GM12865 (cell line): ENCODE measurements at regions not wholly inside any gene's neighbourhood (a gene's known extent, or its start where the extent isn't known, plus 50 kb on each side); places are given as distances from the start of the nearest gene placed in this dataset.

Source experiments
- DNase-seq: peaks from one replicate; pipeline ENCODE4 v3.0.0; 2010; ENCODE audit warnings: low read depth
- H3K4me3 ChIP-seq: 2 replicates; pipeline ENCODE4 v1.5.1; 2011; ENCODE audit warnings: mild to moderate bottlenecking, low read depth, low read length, control low read depth
- CTCF ChIP-seq: IDR thresholded peaks from 2 replicates; pipeline ENCODE4 v1.5.1; 2011; ENCODE audit warnings: low read length, control low read depth, low read depth, inconsistent platforms; ENCODE audit not compliant: insufficient read depth; ENCODE audit errors: missing control alignments

DNA sequence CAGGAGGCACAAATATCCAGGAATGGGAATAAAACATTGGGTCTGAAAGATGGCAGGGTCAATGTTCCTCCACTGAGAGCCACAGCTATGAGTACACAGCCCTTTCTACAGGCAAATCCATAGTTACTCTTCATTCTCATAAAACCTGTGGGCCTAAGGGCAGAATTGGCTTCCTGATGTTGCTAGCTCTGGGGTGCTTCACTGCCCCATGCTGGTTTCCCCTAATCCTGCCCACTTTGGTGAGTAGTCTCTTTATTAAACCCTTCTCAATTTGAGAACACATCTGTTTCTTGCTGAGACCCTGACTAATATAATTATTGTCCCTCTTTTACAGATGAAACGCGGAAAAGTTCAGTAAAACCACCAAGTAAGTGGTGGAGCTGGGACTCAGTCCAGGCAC lies 66.3 kb upstream of the RAI14 start:
- no peak for TF ChIP-seq CTCF
- no peak for DNase-seq
- H3K4me3 ChIP-seq = no peak overlapping the region

DNA sequence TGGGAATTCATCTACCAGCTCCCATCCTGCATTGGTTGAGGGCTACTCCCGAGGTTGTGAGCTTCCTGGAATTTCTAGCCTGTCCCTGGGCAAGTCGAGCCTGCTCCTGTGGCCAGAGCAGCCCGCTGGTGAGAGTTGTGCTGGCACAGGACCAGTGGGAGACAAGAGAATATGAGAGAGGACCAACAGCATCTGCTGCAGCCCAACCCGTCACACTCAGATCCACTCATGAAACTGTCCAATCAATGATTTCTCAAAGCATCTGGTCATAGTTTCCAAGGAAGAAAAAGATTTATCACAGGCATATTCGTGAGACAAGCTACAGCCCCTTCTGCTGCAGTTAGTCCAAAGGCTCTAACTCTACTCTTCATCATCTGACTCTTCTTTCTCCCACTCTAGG lies 64.4 kb upstream of the RAI14 start:
- DNase-seq = no peak
- TF ChIP-seq CTCF = no peak
- no peak overlapping the region for H3K4me3 ChIP-seq

DNA sequence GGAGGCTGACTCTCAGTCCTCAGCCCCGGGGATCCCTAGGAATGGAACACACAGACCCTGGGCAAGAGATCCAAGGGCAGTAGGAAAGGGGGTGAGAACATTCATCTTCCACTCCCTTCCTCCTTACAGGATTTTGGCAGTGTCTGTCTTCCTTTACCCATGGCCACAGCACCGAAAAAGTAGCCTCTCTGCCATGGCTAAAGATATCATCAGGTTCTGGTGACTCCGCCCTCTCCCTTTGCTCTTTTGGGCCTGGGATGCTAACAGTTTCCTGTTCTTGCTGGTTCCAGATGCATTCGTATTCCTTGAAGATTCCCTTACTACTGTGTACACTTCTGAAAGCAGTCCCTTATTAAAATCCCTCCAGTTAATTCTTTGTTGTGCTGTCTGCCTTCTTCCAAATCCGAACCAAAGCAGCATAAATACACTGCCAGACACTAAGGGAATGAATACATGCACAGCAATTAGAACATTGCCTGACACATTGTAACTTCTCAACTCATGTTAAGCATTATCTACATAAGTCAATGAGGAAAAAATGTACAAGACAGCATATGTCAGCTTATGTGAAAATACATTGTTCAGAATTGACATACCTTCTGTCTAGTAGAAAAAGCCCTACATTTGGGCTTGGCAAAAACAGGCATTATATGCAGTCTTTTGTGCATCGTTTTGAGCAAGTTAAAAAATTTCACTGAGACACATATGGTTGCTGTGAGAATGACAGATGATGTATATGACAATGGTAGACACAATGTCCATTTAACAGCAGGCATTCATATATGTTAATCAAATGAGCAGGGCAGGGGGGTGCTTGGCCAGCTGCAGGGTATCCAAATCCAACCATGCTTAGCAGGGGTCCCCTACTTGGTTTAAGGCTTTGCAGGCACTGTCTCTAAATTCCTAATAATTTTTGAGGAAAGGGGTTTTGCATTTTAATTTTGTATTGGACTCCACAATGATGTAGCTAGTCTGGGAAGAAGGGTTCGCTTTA lies 58.8 kb upstream of the RAI14 start:
- DNase-seq = no peak
- TF ChIP-seq CTCF = no peak
- H3K4me3 ChIP-seq = no peak overlapping the region

- no peak overlapping the region for H3K4me3 ChIP-seq
- no peak for TF ChIP-seq CTCF
These were observed 57.8 kb upstream of the RAI14 start for GRCh38 chr5:34598177-34598794.

GRCh38 chr5:34599471-34600117 lies 56.5 kb upstream of the RAI14 start:
- no peak for DNase-seq
- H3K4me3 ChIP-seq = no peak overlapping the region
- TF ChIP-seq CTCF = no peak

More at GRCh38 chr5:34598177-34598794, 57.8 kb upstream of the RAI14 start:
- no peak for DNase-seq

DNA sequence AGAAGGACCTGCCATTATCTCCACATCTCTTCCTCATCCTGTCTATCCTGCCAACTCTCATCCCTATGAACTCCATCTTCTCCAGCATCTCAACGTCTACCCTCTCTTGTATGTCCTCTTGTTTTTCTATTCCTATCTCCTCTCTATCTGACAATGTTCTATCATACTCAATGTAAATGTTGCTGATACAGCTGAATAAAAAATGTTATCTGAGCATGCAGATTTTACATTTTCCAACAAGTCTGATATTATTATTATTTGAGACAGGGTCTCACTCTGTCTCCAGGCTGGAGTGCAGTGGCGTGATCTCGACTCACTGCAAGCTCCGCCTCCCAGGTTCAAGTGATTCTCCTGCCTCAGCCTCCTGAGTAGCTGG lies 56.0 kb upstream of the RAI14 start:
- DNase-seq = no peak
- H3K4me3 ChIP-seq = no peak overlapping the region
- no peak for TF ChIP-seq CTCF
